ENCODE measurements at regions not wholly inside any gene's neighbourhood (a gene's known extent, or its start where the extent isn't known, plus 50 kb on each side); places are given as distances from the start of the nearest gene placed in this dataset.

DNA sequence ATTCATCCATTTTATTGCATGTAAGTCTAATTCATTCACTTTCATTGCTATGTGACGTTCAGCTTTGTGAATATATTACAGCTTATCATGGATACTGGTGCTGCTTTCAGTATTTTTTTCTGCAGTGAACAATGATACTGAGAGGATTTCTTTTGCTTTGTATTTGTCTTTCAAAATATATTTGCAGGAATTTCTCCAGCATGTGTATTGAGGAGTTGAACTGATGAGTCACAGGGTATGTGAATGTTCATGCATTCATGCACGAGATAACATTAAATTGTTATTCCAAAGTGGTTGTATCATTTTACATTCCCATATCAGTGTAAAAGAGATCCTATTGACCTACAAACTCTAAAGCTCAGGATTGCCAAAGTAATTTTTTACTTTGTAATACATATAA is 283.8 kb upstream of the ARSJ start:
- TF ChIP-seq RAD21 (conservative IDR thresholded peaks at IDR 0.05) (no peak), EZH2 (IDR thresholded peaks at IDR 0.05; ENCODE audit: borderline replicate concordance, insufficient read depth, low read length, poor library complexity, severe bottlenecking) (no peak), POLR2AphosphoS5 (IDR thresholded peaks at IDR 0.05) (no peak), TAF1 (IDR thresholded peaks at IDR 0.05; ENCODE audit: low read depth) (no peak)
- TF ChIP-seq, protein P1, sequence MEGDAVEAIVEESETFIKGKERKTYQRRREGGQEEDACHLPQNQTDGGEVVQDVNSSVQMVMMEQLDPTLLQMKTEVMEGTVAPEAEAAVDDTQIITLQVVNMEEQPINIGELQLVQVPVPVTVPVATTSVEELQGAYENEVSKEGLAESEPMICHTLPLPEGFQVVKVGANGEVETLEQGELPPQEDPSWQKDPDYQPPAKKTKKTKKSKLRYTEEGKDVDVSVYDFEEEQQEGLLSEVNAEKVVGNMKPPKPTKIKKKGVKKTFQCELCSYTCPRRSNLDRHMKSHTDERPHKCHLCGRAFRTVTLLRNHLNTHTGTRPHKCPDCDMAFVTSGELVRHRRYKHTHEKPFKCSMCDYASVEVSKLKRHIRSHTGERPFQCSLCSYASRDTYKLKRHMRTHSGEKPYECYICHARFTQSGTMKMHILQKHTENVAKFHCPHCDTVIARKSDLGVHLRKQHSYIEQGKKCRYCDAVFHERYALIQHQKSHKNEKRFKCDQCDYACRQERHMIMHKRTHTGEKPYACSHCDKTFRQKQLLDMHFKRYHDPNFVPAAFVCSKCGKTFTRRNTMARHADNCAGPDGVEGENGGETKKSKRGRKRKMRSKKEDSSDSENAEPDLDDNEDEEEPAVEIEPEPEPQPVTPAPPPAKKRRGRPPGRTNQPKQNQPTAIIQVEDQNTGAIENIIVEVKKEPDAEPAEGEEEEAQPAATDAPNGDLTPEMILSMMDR (IDR thresholded peaks at IDR 0.05; ENCODE audit: poor library complexity, severe bottlenecking) = no peak
- TF ChIP-seq, protein P2, sequence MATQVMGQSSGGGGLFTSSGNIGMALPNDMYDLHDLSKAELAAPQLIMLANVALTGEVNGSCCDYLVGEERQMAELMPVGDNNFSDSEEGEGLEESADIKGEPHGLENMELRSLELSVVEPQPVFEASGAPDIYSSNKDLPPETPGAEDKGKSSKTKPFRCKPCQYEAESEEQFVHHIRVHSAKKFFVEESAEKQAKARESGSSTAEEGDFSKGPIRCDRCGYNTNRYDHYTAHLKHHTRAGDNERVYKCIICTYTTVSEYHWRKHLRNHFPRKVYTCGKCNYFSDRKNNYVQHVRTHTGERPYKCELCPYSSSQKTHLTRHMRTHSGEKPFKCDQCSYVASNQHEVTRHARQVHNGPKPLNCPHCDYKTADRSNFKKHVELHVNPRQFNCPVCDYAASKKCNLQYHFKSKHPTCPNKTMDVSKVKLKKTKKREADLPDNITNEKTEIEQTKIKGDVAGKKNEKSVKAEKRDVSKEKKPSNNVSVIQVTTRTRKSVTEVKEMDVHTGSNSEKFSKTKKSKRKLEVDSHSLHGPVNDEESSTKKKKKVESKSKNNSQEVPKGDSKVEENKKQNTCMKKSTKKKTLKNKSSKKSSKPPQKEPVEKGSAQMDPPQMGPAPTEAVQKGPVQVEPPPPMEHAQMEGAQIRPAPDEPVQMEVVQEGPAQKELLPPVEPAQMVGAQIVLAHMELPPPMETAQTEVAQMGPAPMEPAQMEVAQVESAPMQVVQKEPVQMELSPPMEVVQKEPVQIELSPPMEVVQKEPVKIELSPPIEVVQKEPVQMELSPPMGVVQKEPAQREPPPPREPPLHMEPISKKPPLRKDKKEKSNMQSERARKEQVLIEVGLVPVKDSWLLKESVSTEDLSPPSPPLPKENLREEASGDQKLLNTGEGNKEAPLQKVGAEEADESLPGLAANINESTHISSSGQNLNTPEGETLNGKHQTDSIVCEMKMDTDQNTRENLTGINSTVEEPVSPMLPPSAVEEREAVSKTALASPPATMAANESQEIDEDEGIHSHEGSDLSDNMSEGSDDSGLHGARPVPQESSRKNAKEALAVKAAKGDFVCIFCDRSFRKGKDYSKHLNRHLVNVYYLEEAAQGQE (IDR thresholded peaks at IDR 0.05; ENCODE audit: borderline replicate concordance) = no peak
